Kidney glomerular epithelial cell (primary cell): ENCODE measurements at regions not wholly inside any gene's neighbourhood (a gene's known extent, or its start where the extent isn't known, plus 50 kb on each side); places are given as distances from the start of the nearest gene placed in this dataset.

Experiments used
- DNase-seq: peaks from one replicate; lab custom pipeline; 2025; lab: John Stamatoyannopoulos, UW

DNA sequence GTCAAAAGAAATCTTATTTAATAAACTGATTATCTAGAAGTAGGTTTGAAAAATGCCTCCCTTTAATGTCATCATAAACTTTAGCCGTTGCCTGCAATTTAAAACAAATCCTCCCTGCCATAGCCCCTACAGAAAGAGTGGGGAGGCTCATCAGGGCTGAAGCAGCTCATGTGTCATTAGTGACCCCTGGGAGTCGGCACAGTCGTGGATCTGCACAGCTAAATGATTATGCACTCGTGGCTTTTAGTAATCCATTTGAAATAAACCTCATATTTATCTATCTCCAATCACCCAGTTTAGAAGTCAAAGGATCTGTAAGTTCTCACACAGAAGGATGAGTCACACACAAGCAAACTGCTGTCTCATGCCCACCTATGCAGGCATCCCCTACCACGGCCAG lies 277.3 kb downstream of the SS18 start:
- DNase-seq, result no peak

DNA sequence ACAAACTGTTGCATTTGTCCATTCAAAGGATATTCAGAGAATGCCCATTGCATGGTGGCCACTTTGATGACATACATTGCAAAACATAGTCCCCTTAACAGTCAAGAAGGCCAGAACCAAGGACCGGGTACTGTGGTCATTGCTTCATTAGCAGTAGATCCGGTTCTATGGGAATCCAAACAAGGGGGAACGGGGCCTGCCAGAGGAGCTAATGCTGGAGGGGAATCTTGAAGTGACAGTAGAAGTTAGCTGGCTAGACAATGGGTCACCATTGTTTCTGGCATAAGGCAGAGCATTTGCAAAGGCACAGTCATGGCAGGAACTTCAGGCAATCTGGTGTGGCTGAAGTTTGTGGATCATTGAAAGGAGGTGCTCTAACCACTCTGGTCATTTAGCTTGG lies 279.7 kb downstream of the SS18 start:
- no peak for DNase-seq

DNA sequence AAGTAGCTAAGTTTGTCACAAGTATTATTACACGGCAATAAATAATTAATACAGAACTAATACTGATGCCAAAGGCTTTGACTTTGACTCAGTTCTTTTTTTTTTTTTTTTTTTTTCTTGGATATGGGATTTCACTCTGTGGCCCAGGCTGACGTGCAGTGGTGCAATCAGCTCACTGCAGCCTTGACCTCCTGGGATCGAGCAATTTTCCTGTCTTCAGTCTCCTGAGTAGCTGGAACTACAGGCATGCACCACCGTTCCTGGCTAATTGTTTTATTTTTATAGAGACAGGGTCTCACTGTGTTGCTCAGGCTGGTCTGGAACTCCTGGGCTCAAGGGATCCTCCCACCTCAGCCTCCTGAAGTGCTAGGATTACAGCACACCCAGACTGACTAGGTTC lies 284.5 kb downstream of the SS18 start:
- no peak for DNase-seq

DNA sequence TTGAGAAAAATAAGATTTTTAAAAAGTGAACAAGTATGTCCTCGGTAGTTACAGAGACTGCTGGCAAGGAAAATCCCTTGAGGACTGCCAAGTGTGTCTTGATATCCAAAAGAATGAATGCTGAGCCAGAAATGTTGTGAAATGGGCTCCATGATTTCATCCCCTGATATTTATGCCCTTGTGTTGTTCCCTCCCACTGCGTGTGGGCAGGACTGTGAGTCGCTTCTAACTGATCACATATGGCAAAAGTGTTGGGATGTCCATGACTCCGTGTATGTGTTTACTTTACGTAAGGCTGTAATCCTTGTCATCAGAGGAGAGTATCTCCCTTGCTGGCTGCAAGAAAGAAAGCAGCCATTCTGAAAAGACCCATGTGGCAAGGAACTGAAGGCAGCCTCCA lies 285.1 kb downstream of the SS18 start:
- DNase-seq, result no peak

- DNase-seq, result no peak
Measured at GRCh38 chr18:25799231-25799630, 291.2 kb downstream of the SS18 start.

DNA sequence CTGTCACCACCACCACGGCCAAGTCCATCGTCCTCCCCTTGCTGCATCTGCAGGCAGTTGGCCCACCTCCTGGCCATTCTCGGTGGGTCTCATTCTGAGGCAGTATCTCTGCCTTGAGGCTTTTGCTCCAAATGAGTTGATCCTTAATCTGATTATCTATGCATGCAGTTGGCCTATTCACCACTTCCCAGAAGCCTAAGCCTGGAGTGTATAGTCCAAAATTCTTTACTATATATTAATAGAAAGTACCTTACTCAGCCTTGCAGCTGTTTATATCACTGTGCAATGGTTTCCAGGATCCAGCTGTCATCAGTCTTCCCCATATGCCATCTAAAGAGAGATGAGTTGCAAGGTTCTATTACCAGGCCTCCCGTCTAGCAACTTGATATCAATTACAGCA lies 292.4 kb downstream of the SS18 start:
- no peak for DNase-seq

- DNase-seq, result no peak
Measured at GRCh38 chr18:25795213-25795612, 295.2 kb downstream of the SS18 start.

DNA sequence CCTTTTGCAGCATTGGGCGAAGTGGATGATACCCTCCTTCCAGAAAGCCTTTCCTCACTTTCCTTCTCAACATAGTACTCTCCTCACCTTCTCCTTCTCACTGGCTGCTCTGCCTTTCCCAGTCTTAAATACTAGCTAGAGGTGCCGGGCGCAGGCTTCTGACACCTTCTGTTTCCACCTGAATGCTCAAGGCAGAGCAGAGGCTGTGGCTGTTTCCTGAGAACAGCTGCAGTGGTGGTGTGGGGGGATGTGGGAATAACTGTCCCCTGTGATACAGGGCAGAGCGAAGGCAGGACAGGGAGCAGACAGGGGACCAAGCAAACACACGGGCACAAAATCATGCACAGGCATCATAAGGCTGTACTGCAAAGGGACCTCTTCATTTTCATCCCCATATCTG lies 303.1 kb downstream of the SS18 start:
- DNase-seq, result no peak

DNA sequence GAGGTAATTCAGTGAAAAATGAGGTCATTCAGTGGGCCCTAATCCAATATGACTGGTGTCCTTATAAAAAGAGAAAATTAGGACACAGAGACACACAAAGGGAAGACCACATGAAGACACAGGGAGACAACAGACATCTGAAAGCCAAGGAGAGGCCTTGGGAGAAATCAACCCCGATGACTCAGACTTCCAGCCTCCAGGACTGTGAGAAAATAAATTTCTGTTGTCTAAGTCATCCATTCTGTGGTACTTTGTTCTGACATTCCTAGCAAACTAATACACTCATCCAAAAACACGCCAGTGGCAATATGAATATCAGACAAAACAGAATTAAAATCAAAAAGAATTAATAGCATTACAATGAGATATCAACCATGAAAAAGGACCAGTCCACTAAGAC lies 303.7 kb downstream of the SS18 start:
- DNase-seq, result peak; percentile 52

GRCh38 chr18:25780105-25780504 lies 310.3 kb downstream of the SS18 start:
- DNase-seq, result no peak

DNA sequence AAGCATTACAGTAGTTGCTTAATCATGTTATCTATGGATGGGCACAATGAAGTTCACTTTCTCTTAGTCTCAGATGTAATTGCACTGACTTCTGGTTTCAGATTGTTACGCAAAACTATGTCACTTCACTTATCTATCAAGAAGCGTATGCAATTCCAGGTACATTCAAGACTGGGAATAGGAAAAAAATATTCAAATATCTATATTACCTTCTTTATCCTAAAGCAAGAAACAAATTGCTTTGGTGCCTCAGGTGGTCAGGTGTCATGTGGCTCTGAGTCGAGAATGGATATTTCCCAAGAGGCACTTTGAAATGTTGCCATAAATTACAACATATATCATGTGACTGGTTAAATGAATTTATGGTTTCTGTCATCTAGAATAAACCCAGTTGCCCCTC lies 318.6 kb downstream of the SS18 start:
- DNase-seq, result no peak

GRCh38 chr18:25764777-25765176 lies 325.6 kb downstream of the SS18 start:
- no peak for DNase-seq

- DNase-seq, result no peak
Measured at GRCh38 chr18:25759111-25759510, 331.3 kb downstream of the SS18 start.

DNA sequence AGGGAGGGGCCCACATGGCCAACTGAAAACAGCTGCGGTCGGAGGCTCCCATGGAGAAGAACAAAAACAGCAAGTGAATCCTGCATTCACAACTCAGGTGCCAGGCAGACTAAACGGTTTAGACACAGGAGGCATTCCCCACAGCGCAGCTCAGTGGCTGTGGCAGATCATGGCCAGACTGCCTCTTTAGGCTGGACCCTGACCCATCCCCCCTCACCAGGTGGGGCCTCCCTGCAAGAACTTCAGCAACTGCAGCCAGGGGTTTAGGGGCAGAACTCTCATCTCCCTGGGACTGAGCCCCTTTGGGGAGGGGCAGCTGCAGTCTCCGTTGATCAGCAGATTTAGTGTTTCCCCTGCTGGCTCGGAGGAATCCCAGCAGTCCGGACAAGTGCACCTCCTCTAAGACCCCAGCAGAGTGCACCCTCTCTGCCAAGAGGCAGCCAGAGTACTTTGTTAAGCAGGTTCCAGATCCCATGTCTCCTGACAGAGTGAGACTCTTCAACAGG lies 346.7 kb downstream of the SS18 start:
- DNase-seq, result no peak

DNA sequence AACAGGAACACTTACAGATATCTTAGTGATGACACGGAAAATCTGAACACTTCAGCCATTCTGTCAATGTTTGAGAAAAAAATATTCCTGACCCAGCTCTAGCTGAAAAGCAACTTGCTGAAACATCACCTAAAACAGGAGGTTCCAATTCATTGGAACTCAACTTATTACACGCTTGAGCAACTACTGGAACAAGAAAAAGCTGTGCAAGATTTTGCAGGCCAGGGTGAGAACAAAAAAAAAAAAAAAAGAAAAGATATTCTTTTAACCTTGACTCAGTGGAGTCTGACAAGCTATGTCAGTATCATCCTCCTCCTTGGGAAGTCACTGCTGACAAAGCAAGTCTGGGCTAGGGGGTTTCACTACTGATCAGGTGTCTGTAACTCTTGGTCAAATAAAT lies 351.0 kb downstream of the SS18 start:
- DNase-seq, result no peak

GRCh38 chr18:25737710-25738311 lies 352.6 kb downstream of the SS18 start:
- peak; percentile 44 for DNase-seq

- no peak for DNase-seq
Measured at GRCh38 chr18:25736516-25736915, 353.9 kb downstream of the SS18 start.

- no peak for DNase-seq
Measured at GRCh38 chr18:25735459-25735858, 355.0 kb downstream of the SS18 start.

DNA sequence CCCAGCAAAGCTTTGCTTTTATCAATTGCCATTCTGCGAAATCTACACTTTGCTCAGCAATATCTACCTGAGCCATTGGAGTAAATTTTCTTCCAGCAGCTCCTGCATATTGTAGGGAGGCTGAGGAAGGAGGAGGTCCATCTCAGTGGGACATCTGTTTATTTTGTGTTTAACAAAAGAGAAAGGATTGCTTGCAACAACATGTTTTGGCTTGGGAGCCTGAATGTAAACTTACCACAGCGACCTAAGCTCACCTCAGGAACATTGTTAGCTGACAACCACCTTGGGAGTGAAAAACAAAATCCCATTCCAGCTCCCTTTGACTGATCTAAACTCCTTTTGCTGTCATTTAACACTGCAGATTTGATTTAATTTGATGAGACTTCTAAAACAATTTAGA lies 356.1 kb downstream of the SS18 start:
- DNase-seq, result no peak

DNA sequence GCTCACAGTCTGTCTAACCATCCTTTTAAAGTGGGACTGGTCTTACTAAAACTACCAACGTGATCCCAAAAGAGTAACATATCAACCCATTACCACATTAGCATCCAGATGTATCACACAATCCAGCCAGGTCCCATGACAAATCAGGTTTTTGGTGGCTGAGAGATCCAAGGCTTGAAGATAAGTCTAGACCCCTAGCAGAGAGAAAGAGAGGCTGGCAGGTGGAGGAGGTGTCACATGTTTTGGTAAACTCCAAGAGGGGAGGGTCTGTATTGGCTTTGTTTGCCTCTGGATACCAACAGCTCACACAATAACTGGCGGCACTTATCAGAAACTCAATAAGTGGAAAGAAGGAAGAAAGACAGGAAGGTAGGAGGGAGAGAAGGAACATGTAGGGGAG lies 357.6 kb downstream of the SS18 start:
- no peak for DNase-seq

- DNase-seq, result no peak
Measured at GRCh38 chr18:25729072-25729471, 361.3 kb downstream of the SS18 start.

DNA sequence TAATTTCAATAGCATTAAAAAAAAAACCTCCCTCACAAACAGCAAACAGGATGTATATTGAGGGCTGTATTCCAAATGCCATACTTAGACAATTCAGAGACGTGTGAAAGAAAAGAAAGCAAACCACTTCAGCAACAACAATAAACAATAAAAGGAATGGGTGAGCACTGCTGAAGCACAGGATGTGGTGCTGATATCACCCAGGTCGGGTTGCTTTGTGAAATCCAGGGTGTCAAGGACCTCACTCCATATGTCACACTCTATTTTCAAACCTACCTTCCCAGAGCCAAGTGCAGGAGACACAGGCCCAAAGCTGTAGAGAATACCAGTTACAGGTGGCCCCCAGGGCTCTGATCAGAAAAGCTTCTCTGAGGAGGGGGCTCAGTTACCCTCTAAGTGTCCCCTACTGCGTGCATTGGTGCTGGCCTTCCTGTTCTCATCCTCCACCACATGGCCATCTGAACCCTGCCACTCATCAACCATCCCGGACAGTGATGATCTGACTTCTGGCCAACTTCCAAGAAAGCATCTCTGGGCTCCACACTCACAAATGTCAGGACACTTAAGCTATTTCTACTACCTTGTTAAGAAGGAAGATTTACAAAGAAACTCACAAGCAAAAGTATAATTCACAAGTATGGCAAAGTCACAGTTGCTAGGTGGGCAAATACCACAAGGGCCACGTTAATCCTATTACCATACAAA lies 363.0 kb downstream of the SS18 start:
- DNase-seq, result no peak

DNA sequence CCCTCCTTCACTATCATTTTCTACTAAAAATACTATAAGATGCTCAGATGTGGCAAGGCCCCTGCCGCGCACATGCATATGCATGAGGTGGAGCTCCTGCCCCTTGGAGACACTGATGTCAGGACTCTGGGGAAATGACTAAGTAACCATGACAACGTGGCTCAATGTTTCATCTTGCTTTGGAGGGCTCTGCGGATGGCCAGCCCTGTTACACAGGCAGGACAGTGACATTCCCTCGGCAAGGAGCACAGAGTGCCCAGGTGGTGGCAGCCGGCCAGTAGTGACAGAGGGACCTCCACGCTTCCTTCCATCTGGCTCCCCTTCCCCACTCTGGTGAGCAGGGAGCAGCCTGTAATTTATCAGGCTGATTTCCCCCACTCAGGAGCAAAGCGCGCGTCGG lies 364.1 kb downstream of the SS18 start:
- no peak for DNase-seq

GRCh38 chr18:25725501-25725900 lies 364.9 kb downstream of the SS18 start:
- DNase-seq, result no peak
